ENCODE measurements at regions not wholly inside any gene's neighbourhood (a gene's known extent, or its start where the extent isn't known, plus 50 kb on each side); places are given as distances from the start of the nearest gene placed in this dataset.

- DNase-seq (ENCODE audit: low spot score) (no peak), ATAC-seq (ENCODE audit: low FRiP score) (no peak)
- TF ChIP-seq CTCF (IDR thresholded peaks at IDR 0.05): no peak
Observed at GRCh38 chr1:227449741-227450441, 113.5 kb upstream of the ZNF678 start.

GRCh38 chr1:227449051-227449450 is 114.3 kb upstream of the ZNF678 start:
- DNase-seq (ENCODE audit: low spot score) (no peak), ATAC-seq (ENCODE audit: low FRiP score) (no peak)
- TF ChIP-seq CTCF (IDR thresholded peaks at IDR 0.05): no peak

GRCh38 chr1:227447531-227447990 is 115.8 kb upstream of the ZNF678 start:
- no peak for ATAC-seq (ENCODE audit: low FRiP score)
- no peak for TF ChIP-seq CTCF (IDR thresholded peaks at IDR 0.05)
- DNase-seq (ENCODE audit: low spot score): no peak

- no peak for TF ChIP-seq CTCF (IDR thresholded peaks at IDR 0.05)
- DNase-seq (ENCODE audit: low spot score) (no peak), ATAC-seq (ENCODE audit: low FRiP score) (no peak)
Observed at GRCh38 chr1:227445746-227446145, 117.6 kb upstream of the ZNF678 start.

- no peak for TF ChIP-seq CTCF (IDR thresholded peaks at IDR 0.05)
- DNase-seq (ENCODE audit: low spot score): no peak
- no peak for ATAC-seq (ENCODE audit: low FRiP score)
Observed at GRCh38 chr1:227445092-227445674, 118.2 kb upstream of the ZNF678 start.

- no peak for TF ChIP-seq CTCF (IDR thresholded peaks at IDR 0.05)
- ATAC-seq (ENCODE audit: low FRiP score): no peak
Observed at GRCh38 chr1:227440182-227440581, 121.9 kb upstream of the CDC42BPA start.

GRCh38 chr1:227437495-227438008 is 119.3 kb upstream of the CDC42BPA start:
- TF ChIP-seq CTCF (IDR thresholded peaks at IDR 0.05): no peak
- DNase-seq (ENCODE audit: low spot score): no peak
- peak; percentile 70 for ATAC-seq (ENCODE audit: low FRiP score)

More at GRCh38 chr1:227440182-227440581, 121.9 kb upstream of the CDC42BPA start:
- no peak for DNase-seq (ENCODE audit: low spot score)

Data from omental fat pad (tissue), 3 donors.